K562 (cell line): ENCODE measurements at regions not wholly inside any gene's neighbourhood (a gene's known extent, or its start where the extent isn't known, plus 50 kb on each side); places are given as distances from the start of the nearest gene placed in this dataset.

Experiments used
- BRD4 ChIP-seq: fragments of 200-600 bp; sonication (generic); IDR thresholded peaks from 2 replicates; pipeline ENCODE4 v1.6.1; 2017; ENCODE audit warnings: inconsistent platforms
- CBFA2T2 ChIP-seq: fragments of 450-650 bp; conservative IDR thresholded peaks from 2 replicates; pipeline ENCODE4 v1.6.1; 2017; ENCODE audit warnings: mild to moderate bottlenecking
- ELF4 ChIP-seq: fragments of 450-650 bp; formaldehyde crosslinking; IDR thresholded peaks from 2 replicates; pipeline ENCODE4 v1.4.0; 2022; ENCODE audit warnings: missing genetic modification characterization
- MAFG ChIP-seq: fragments of 450-650 bp; conservative IDR thresholded peaks from 2 replicates; pipeline ENCODE4 v1.6.1; 2016; ENCODE audit warnings: missing genetic modification characterization, missing compliant biosample characterization
- MCM2 ChIP-seq: fragments of 450-650 bp; IDR thresholded peaks from 2 replicates; pipeline ENCODE4 v1.6.1; 2017; ENCODE audit warnings: low read depth, mild to moderate bottlenecking
- MLLT1 ChIP-seq, 2 experiments: fragments of 450-650 bp; IDR thresholded peaks; 2 replicates each; pipeline ENCODE4 v1.6.1; 2016
- NFATC3 ChIP-seq: fragments of 450-650 bp; IDR thresholded peaks from 2 replicates; pipeline ENCODE4 v1.6.1; 2017; ENCODE audit warnings: mild to moderate bottlenecking
- NONO ChIP-seq, 2 experiments: fragments of 200-400 bp in 1 of 2; fragments of 450-650 bp in 1 of 2; formaldehyde crosslinking in 1 of 2; IDR thresholded peaks; 2 replicates each; pipeline ENCODE4 v1.6.1; 2017; ENCODE audit warnings: low read depth in 2 of 2, mild to moderate bottlenecking in 2 of 2, moderate library complexity in 2 of 2, low read length in 1 of 2
- NUFIP1 ChIP-seq: fragments of 450-650 bp; IDR thresholded peaks from 2 replicates; pipeline ENCODE4 v1.6.1; 2018; ENCODE audit not compliant: partially characterized antibody
- SMARCC2 ChIP-seq: fragments of 450-650 bp; IDR thresholded peaks from 2 replicates; pipeline ENCODE4 v1.6.1; 2017; ENCODE audit warnings: antibody characterized with exemption, moderate library complexity, mild to moderate bottlenecking, low read depth
- SMC3 ChIP-seq: conservative IDR thresholded peaks from 2 replicates; pipeline ENCODE4 v1.6.1; 2011; ENCODE audit warnings: low read depth, low read length, improper control_type of control experiment; ENCODE audit not compliant: insufficient read depth
- ZFP30 ChIP-seq: fragments of 250-450 bp; sonication (Bioruptor Pico); IDR thresholded peaks from 2 replicates; pipeline ENCODE4 v1.8.0; 2022; ENCODE audit warnings: moderate library complexity, mild to moderate bottlenecking, inconsistent platforms, borderline replicate concordance
- ZNF146 ChIP-seq: IDR thresholded peaks from one replicate; pipeline ENCODE4 v1.6.1; 2018; ENCODE audit warnings: missing compliant biosample characterization; ENCODE audit not compliant: unreplicated experiment
- ZNF318 ChIP-seq, 2 experiments: fragments of 450-650 bp; IDR thresholded peaks; 2 replicates each; pipeline ENCODE4 v1.6.1; 2016; ENCODE audit warnings: mild to moderate bottlenecking in 2 of 2, borderline replicate concordance in 1 of 2, low read depth in 1 of 2, moderate library complexity in 1 of 2
- ZNF583 ChIP-seq: fragments of 250-450 bp; sonication (Bioruptor Pico); IDR thresholded peaks from 2 replicates; pipeline ENCODE4 v1.4.0; 2020
- ZNF644 ChIP-seq: fragments of 200-800 bp; sonication (Bioruptor generic); IDR thresholded peaks from 2 replicates; pipeline ENCODE4 v1.6.1; 2016; ENCODE audit warnings: low read depth, missing genetic modification characterization, missing compliant biosample characterization
- TF ChIP-seq, protein P1 (sequence below): sonication (generic); formaldehyde crosslinking; IDR thresholded peaks from 2 replicates; pipeline ENCODE4 v1.8.0; 2022; ENCODE audit warnings: missing genetic modification reagents, mild to moderate bottlenecking, moderate library complexity, borderline replicate concordance

GRCh38 chr6:51049983-51050877 lies 231.6 kb downstream of the TFAP2B start (continued):
- TF ChIP-seq ZNF318 (IDR thresholded peaks at IDR 0.05; ENCODE audit: borderline replicate concordance in 1 of 2, low read depth in 1 of 2) (peak in 1 of 2 experiments; percentile 85; a peak in 2 of 4 replicates), NUFIP1 (peak; percentile 10), ZNF583 (CRISPR knock-in tag) (peak; percentile 72; the same call in 1 of the 2 replicates), BRD4 (peak; percentile 58; the same call in 1 of the 2 replicates), ZFP30 (CRISPR knock-in tag) (no peak), ZNF644 (peak; percentile 95), MCM2 (no peak), CBFA2T2 (peak; percentile 99), NFATC3 (peak; percentile 79; the same call in 1 of the 2 replicates), SMC3 (0 out of 2 replicates have a peak, but pooled peaks have one; percentile 5), SMARCC2 (peak; percentile 100), ZNF146 (CRISPR knock-in tag) (no peak), MAFG (tag) (peak; percentile 95), MLLT1 (IDR thresholded peaks at IDR 0.05) (peak in 1 of 2 experiments; percentile 65; a peak in 2 of 4 replicates), NONO (IDR thresholded peaks at IDR 0.05; ENCODE audit: low read depth in 2 of 2, low read length in 1 of 2) (peak in 1 of 2 experiments; percentile 96; a peak in 2 of 4 replicates), ELF4 (CRISPR knock-in tag) (peak; percentile 98)
- TF ChIP-seq, protein P1, sequence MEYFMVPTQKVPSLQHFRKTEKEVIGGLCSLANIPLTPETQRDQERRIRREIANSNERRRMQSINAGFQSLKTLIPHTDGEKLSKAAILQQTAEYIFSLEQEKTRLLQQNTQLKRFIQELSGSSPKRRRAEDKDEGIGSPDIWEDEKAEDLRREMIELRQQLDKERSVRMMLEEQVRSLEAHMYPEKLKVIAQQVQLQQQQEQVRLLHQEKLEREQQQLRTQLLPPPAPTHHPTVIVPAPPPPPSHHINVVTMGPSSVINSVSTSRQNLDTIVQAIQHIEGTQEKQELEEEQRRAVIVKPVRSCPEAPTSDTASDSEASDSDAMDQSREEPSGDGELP, result peak; percentile 35; the same call in 1 of the 2 replicates
